Lung (tissue), 11 donors: ENCODE measurements at regions not wholly inside any gene's neighbourhood (a gene's known extent, or its start where the extent isn't known, plus 50 kb on each side); places are given as distances from the start of the nearest gene placed in this dataset.

Source experiments
- ATAC-seq: fragments of 200-7000 bp; cut with Tn5 transposase; one replicate; pipeline ENCODE4 v1.9.1; 2020; ENCODE audit warnings: moderate number of reproducible peaks; ENCODE audit not compliant: insufficient read depth, low FRiP score
- DNase-seq, 3 donors: peaks; one replicate each; pipeline ENCODE4 v3.0.0-alpha.2; 2013 to 2017
- H3K27ac ChIP-seq, 2 donors: one replicate each; pipeline ENCODE4 v1.5.1; 2013; ENCODE audit warnings: mild to moderate bottlenecking in 2 of 2, moderate library complexity in 2 of 2, control low read depth in 1 of 2, inconsistent platforms in 1 of 2, low read depth in 1 of 2, low read length in 1 of 2
- H3K27me3 ChIP-seq, 3 donors: one replicate each; pipeline ENCODE4 v1.5.1; 2013; ENCODE audit warnings: low read length in 2 of 3; ENCODE audit not compliant: control insufficient read depth in 3 of 3, insufficient read depth in 3 of 3
- H3K36me3 ChIP-seq, 4 donors: one replicate each; pipeline ENCODE4 v1.5.1; 2013; ENCODE audit warnings: low read length in 4 of 4, mild to moderate bottlenecking in 1 of 4, moderate library complexity in 1 of 4; ENCODE audit not compliant: control insufficient read depth in 4 of 4, insufficient read depth in 4 of 4
- H3K4me1 ChIP-seq, 5 donors: one replicate each; pipeline ENCODE4 v1.5.1; 2013; ENCODE audit warnings: low read length in 5 of 5, mild to moderate bottlenecking in 2 of 5, moderate library complexity in 1 of 5; ENCODE audit not compliant: control insufficient read depth in 5 of 5, insufficient read depth in 5 of 5
- H3K4me3 ChIP-seq: one replicate; pipeline ENCODE4 v1.5.1; 2013; ENCODE audit warnings: mild to moderate bottlenecking, control low read depth, moderate library complexity
- H3K9ac ChIP-seq, 2 donors: one replicate each; pipeline ENCODE4 v1.5.1; 2013; ENCODE audit warnings: low read length in 2 of 2, control low read depth in 1 of 2; ENCODE audit not compliant: insufficient read depth in 1 of 2
- H3K9me3 ChIP-seq, 4 donors: one replicate each; pipeline ENCODE4 v1.5.1; 2013; ENCODE audit warnings: low read length in 3 of 4, mild to moderate bottlenecking in 1 of 4, moderate library complexity in 1 of 4; ENCODE audit not compliant: control insufficient read depth in 4 of 4, insufficient read depth in 3 of 4
- WGBS, 2 donors: extraction: QIAGEN DNeasy Blood & Tissue Kit; methylation state at CpG; one replicate each; pipeline ENCODE4 v1.1.7; 2013; 5-methylcytosine and 5-hydroxymethylcytosine counted together
- TF ChIP-seq, protein P1 (sequence below): IDR thresholded peaks from 2 replicates; pipeline ENCODE4 v1.5.1; 2012; ENCODE audit warnings: mild to moderate bottlenecking; ENCODE audit errors: control extremely low read depth, extremely low read depth
- donor health status: control.
- donor health status: control.
- donor health status: Bipolar disorder and iron deficiency.
- donor health status: healthy.
- donor health status: DM: yes; HTN: yes; CAD: no.

GRCh38 chr4:75179510-75179909 lies 246.6 kb downstream of the PARM1 start:
- ATAC-seq, result no peak
- H3K4me3 ChIP-seq, result no peak overlapping the region
- no peak overlapping the region for H3K27ac ChIP-seq
- DNase-seq, result no peak
- H3K36me3 ChIP-seq, result no peaks in the 10 kb centered on the region
- peaks cover 0 to 6% (median 0%) of the 10 kb centered on the region in 4 donors for H3K9me3 ChIP-seq
- H3K4me1 ChIP-seq, result peaks cover 0 to 3% (median 0%) of the 10 kb centered on the region in 5 donors
- H3K9ac ChIP-seq, result no peak overlapping the region
- H3K27me3 ChIP-seq, result no peaks in the 10 kb centered on the region
- TF ChIP-seq, protein P1, sequence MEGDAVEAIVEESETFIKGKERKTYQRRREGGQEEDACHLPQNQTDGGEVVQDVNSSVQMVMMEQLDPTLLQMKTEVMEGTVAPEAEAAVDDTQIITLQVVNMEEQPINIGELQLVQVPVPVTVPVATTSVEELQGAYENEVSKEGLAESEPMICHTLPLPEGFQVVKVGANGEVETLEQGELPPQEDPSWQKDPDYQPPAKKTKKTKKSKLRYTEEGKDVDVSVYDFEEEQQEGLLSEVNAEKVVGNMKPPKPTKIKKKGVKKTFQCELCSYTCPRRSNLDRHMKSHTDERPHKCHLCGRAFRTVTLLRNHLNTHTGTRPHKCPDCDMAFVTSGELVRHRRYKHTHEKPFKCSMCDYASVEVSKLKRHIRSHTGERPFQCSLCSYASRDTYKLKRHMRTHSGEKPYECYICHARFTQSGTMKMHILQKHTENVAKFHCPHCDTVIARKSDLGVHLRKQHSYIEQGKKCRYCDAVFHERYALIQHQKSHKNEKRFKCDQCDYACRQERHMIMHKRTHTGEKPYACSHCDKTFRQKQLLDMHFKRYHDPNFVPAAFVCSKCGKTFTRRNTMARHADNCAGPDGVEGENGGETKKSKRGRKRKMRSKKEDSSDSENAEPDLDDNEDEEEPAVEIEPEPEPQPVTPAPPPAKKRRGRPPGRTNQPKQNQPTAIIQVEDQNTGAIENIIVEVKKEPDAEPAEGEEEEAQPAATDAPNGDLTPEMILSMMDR, result no peak

DNA sequence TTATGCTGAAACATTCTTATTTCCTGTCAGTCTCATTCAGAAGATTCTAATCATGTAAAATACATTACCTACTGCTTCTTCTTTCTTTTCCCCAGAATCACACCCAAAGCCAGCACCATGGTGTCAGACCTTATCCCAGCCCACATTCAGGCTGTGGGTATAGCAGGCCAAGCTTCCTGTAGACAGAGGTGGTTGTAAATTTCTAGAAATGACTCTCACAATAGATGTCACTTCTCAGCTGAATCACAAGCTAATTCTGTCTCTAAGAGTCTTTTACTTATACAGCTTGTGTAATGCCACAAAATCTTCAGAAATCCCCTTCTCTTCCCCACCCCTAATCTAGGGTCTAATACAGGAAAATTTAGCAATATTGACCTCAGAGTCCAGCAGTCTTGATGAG lies 239.6 kb downstream of the PARM1 start:
- H3K4me1 ChIP-seq, result no peaks in the 10 kb centered on the region
- TF ChIP-seq, protein P1, result no peak

GRCh38 chr4:75169427-75169826 lies 236.5 kb downstream of the PARM1 start:
- WGBS, 2 donors, result 61 to 73% methylated on average over 6 of the region's 6 CpGs
- no peak for ATAC-seq
- no peaks in the 10 kb centered on the region for H3K36me3 ChIP-seq
- DNase-seq, result no peak
- TF ChIP-seq, protein P1, result no peak
- no peak overlapping the region for H3K27ac ChIP-seq
- H3K4me1 ChIP-seq, result no peaks in the 10 kb centered on the region
- H3K4me3 ChIP-seq, result no peak overlapping the region
- H3K9ac ChIP-seq, result no peak overlapping the region
- no peaks in the 10 kb centered on the region for H3K27me3 ChIP-seq
- H3K9me3 ChIP-seq, result no peaks in the 10 kb centered on the region

More for the DNA sequence above, 239.6 kb downstream of the PARM1 start:
- DNase-seq (no peak), ATAC-seq (no peak)
- H3K36me3 ChIP-seq, result no peaks in the 10 kb centered on the region
- no peak overlapping the region for H3K4me3 ChIP-seq
- no peak overlapping the region for H3K9ac ChIP-seq
- H3K9me3 ChIP-seq, result no peaks in the 10 kb centered on the region
- no peaks in the 10 kb centered on the region for H3K27me3 ChIP-seq
- no peak overlapping the region for H3K27ac ChIP-seq

GRCh38 chr4:75169020-75169419 lies 236.1 kb downstream of the PARM1 start:
- 69 to 71% methylated on average over 2 of the region's 2 CpGs for whole genome bisulfite sequencing, 2 donors
- Histone ChIP-seq H3K9me3 (no peaks in the 10 kb centered on the region), H3K4me1 (no peaks in the 10 kb centered on the region), H3K27me3 (no peaks in the 10 kb centered on the region), H3K36me3 (no peaks in the 10 kb centered on the region), H3K9ac (no peak overlapping the region), H3K4me3 (no peak overlapping the region), H3K27ac (no peak overlapping the region)
- ATAC-seq (no peak), DNase-seq (no peak)
- TF ChIP-seq, protein P1, result no peak
